Suprapubic skin (tissue), 4 donors: ENCODE measurements at regions not wholly inside any gene's neighbourhood (a gene's known extent, or its start where the extent isn't known, plus 50 kb on each side); places are given as distances from the start of the nearest gene placed in this dataset.
"Not testable (repeated sequence)": the region's sequence is repeated elsewhere in the genome, so short reads cannot be mapped to it uniquely, and the experiment has no call there.

Experiments
- DNase-seq, 2 donors: peaks; one replicate each; pipeline ENCODE4 v3.0.0-alpha.2; 2019; ENCODE audit warnings: low spot score in 2 of 2
- H3K27ac ChIP-seq: fragments of 200-600 bp; sonication (generic); one replicate; pipeline ENCODE4 v1.5.1; 2019
- H3K27me3 ChIP-seq: fragments of 200-600 bp; sonication (generic); one replicate; pipeline ENCODE4 v1.5.1; 2019
- H3K36me3 ChIP-seq: fragments of 200-600 bp; sonication (generic); one replicate; pipeline ENCODE4 v1.5.1; 2019
- H3K4me1 ChIP-seq: fragments of 200-600 bp; sonication (generic); one replicate; pipeline ENCODE4 v1.5.1; 2019
- H3K4me3 ChIP-seq: fragments of 200-600 bp; sonication (generic); one replicate; pipeline ENCODE4 v1.5.1; 2019; ENCODE audit warnings: mild to moderate bottlenecking
- H3K9me3 ChIP-seq: fragments of 200-600 bp; sonication (generic); one replicate; pipeline ENCODE4 v1.5.1; 2019
- EP300 ChIP-seq: sonication (generic); formaldehyde crosslinking; IDR thresholded peaks from one replicate; pipeline ENCODE4 v1.6.1; 2017; ENCODE audit warnings: antibody characterized with exemption
- POLR2A ChIP-seq, 2 donors: fragments of 450-650 bp; IDR thresholded peaks; one replicate each; pipeline ENCODE4 v1.6.1; 2017; ENCODE audit warnings: antibody characterized with exemption in 2 of 2, mild to moderate bottlenecking in 2 of 2, moderate library complexity in 2 of 2
- POLR2AphosphoS5 ChIP-seq, 3 donors: sonication (generic); formaldehyde crosslinking; IDR thresholded peaks; one replicate each; pipeline ENCODE4 v1.6.1; 2017; ENCODE audit warnings: antibody characterized with exemption in 3 of 3
- WGBS: methylation state at CpG from one replicate; pipeline ENCODE4 v1.1.5; 2018; 5-methylcytosine and 5-hydroxymethylcytosine counted together
- TF ChIP-seq, protein P1 (sequence below), 2 donors: fragments of 200-600 bp in 1 of 2; fragments of 450-650 bp in 1 of 2; sonication (generic) in 1 of 2; IDR thresholded peaks; one replicate each; pipeline ENCODE4 v1.5.1; 2016 to 2019; ENCODE audit warnings: antibody characterized with exemption in 2 of 2, mild to moderate bottlenecking in 1 of 2, moderate library complexity in 1 of 2

DNA sequence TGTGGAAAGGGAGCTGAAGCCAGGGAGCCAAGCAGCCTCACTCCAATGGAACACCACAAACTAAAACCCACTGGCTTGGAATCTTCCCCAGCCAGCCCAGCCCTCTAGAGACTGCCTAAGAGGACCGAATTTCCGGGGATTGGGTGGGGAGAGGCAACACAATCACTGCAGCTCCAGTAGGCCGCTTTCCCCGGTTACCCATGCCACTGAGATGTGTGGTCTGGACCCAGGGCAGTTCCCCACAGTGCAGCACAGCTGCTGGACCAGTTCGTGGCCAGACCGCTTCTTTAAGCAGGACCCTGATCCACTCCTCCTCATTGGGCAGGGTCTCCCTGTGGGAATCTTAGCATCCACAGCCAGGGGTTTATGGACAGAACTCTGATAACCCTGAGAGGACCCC is 91.9 kb upstream of the PAGE3 start:
- no peaks in the 10 kb centered on the region for H3K36me3 ChIP-seq
- DNase-seq: no peak
- TF ChIP-seq EP300: no peak
- TF ChIP-seq, protein P1, sequence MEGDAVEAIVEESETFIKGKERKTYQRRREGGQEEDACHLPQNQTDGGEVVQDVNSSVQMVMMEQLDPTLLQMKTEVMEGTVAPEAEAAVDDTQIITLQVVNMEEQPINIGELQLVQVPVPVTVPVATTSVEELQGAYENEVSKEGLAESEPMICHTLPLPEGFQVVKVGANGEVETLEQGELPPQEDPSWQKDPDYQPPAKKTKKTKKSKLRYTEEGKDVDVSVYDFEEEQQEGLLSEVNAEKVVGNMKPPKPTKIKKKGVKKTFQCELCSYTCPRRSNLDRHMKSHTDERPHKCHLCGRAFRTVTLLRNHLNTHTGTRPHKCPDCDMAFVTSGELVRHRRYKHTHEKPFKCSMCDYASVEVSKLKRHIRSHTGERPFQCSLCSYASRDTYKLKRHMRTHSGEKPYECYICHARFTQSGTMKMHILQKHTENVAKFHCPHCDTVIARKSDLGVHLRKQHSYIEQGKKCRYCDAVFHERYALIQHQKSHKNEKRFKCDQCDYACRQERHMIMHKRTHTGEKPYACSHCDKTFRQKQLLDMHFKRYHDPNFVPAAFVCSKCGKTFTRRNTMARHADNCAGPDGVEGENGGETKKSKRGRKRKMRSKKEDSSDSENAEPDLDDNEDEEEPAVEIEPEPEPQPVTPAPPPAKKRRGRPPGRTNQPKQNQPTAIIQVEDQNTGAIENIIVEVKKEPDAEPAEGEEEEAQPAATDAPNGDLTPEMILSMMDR (IDR thresholded peaks at IDR 0.05): no peak
- TF ChIP-seq POLR2A (IDR thresholded peaks at IDR 0.05): no peak
- TF ChIP-seq POLR2AphosphoS5 (IDR thresholded peaks at IDR 0.05): no peak

DNA sequence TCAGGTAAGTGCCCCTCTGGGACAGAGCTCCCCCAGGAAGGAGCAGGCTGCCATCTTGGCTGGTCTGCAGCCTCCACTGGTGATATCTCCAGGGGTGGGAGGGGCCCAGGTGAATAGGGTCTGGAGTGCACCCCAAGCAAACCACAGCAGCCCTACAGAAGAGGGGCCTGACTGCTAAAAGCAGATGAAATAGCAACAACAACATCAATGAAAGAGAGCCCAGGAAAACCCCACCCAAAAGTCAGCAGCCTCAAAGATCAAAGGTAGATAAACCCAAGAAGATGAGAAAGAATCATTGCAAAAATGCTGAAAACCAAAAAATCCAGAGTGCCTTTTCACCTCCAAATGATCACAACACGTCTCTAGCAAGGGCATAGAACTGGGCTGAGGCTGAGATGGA is 92.5 kb upstream of the PAGE3 start:
- WGBS: 36% methylated on average over 1 of the region's 1 CpG
- TF ChIP-seq, protein P1 (IDR thresholded peaks at IDR 0.05): no peak
- TF ChIP-seq POLR2AphosphoS5 (IDR thresholded peaks at IDR 0.05) (no peak), EP300 (no peak), POLR2A (IDR thresholded peaks at IDR 0.05) (no peak)
- no peak for DNase-seq
- H3K4me3 ChIP-seq: no peak overlapping the region
- H3K36me3 ChIP-seq: no peaks in the 10 kb centered on the region
- no peaks in the 10 kb centered on the region for H3K27me3 ChIP-seq
- H3K27ac ChIP-seq: no peak overlapping the region
- H3K9me3 ChIP-seq: no peaks in the 10 kb centered on the region
- no peaks in the 10 kb centered on the region for H3K4me1 ChIP-seq

More for the DNA sequence above, 91.9 kb upstream of the PAGE3 start:
- Histone ChIP-seq H3K27ac (no peak overlapping the region), H3K9me3 (no peaks in the 10 kb centered on the region), H3K27me3 (no peaks in the 10 kb centered on the region), H3K4me1 (no peaks in the 10 kb centered on the region), H3K4me3 (no peak overlapping the region)
- 89% methylated on average over 3 of the region's 6 CpGs for WGBS

DNA sequence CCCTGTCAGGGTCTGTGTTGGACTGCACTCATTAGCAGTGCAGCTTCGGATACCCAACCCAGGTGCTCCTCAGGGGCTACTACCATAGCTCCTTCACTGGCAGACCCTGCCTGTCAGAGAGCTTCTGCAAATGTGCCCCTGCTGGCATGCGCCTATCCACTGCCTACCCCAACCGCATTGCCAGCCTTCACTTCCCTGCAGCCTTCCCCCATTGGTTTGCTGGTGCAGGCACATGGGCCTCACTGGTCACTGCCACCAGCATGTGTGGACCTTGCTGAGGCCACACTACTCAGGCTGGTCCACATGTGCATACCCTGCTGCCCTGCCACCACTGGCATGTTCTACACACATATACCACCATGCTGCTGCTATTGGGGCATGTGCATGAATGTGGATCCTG is 72.5 kb upstream of the MAGEH1 start:
- Histone ChIP-seq H3K27me3 (no peaks in the 10 kb centered on the region), H3K27ac (no peak overlapping the region), H3K4me3 (no peak overlapping the region), H3K4me1 (no peaks in the 10 kb centered on the region), H3K36me3 (no peaks in the 10 kb centered on the region), H3K9me3 (no peaks in the 10 kb centered on the region)
- WGBS: 89% methylated on average over 3 of the region's 3 CpGs
- DNase-seq: no peak
- TF ChIP-seq POLR2AphosphoS5 (IDR thresholded peaks at IDR 0.05): no peak
- TF ChIP-seq, protein P1 (IDR thresholded peaks at IDR 0.05): no peak
- TF ChIP-seq EP300: no peak
- no peak for TF ChIP-seq POLR2A (IDR thresholded peaks at IDR 0.05)

DNA sequence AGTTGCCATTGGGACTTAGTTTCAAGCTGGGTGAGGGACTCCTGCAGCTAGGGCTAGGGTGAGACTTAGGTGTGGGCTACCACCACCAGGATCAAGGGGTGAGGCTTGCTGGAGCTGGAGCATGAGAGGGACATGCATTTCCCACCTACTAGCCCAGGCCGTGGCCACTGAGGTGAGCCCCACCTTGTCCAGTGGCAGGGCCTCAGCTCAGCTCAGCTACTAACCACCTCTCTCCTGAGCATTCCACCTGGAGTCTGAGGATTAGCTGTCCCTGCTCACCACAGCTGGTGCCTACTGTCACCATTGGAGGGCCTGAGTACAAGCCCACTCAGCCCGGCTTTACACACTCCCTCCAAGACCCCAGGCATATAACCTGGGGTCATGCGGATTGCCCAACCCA is 62.6 kb upstream of the MAGEH1 start:
- no peak for DNase-seq
- Histone ChIP-seq H3K27me3 (no peaks in the 10 kb centered on the region), H3K4me1 (no peaks in the 10 kb centered on the region), H3K4me3 (no peak overlapping the region), H3K9me3 (no peaks in the 10 kb centered on the region), H3K36me3 (no peaks in the 10 kb centered on the region), H3K27ac (no peak overlapping the region)
- TF ChIP-seq POLR2A (IDR thresholded peaks at IDR 0.05) (no peak), EP300 (no peak), POLR2AphosphoS5 (IDR thresholded peaks at IDR 0.05) (no peak)
- TF ChIP-seq, protein P1 (IDR thresholded peaks at IDR 0.05): no peak
- WGBS: 60% methylated on average over 1 of the region's 3 CpGs

DNA sequence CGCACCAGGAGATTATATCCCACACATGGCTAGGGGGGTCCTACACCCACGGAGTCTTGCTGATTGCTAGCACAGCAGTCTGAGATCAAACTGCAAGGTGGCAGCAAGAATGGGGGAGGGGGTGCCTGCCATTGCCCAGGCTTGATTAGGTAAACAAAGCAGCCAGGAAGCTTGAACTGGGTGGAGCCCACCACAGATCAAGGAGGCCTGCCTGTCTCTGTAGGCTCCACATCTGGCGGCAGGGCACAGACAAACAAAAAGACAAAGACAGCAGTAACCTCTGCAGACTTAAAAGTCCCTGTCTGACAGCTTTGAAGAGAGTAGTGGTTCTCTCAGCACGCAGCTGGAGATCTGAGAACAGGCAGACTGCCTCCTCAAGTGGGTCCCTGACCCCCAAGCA is 55.1 kb upstream of the MAGEH1 start:
- not testable (repeated sequence) for H3K9me3 ChIP-seq, H3K27me3 ChIP-seq, DNase-seq, H3K27ac ChIP-seq, H3K4me3 ChIP-seq, H3K4me1 ChIP-seq, H3K36me3 ChIP-seq
- WGBS: 65% methylated on average over 4 of the region's 4 CpGs
